GM18909 (cell line): ENCODE measurements at regions not wholly inside any gene's neighbourhood (a gene's known extent, or its start where the extent isn't known, plus 50 kb on each side); places are given as distances from the start of the nearest gene placed in this dataset.

Experiments
- ATAC-seq: cut with Tn5 transposase; IDR thresholded peaks from one replicate; pipeline ENCODE4 v1.9.1; 2021; ENCODE audit warnings: mild to moderate bottlenecking; ENCODE audit not compliant: unreplicated experiment, poor library complexity

DNA sequence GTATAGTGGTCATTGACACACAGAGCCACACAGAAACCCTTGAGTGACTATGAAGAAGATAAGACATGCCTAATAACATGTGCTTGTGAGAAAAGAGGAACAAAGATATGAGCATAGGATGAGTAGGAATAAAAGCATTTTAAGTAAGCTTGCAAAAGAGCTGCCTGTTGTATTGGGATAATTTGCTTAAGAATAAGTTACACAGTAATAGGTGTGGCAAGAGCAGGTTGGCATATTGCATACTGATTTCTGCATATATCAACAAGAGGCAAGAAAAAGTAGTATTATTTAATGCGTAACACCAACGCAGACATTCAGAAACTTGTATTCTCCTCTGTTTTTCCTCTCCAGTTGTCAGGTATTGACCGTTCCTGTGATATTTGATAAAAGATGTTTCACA, 111.5 kb upstream of the UGT8 start:
- ATAC-seq = no peak

DNA sequence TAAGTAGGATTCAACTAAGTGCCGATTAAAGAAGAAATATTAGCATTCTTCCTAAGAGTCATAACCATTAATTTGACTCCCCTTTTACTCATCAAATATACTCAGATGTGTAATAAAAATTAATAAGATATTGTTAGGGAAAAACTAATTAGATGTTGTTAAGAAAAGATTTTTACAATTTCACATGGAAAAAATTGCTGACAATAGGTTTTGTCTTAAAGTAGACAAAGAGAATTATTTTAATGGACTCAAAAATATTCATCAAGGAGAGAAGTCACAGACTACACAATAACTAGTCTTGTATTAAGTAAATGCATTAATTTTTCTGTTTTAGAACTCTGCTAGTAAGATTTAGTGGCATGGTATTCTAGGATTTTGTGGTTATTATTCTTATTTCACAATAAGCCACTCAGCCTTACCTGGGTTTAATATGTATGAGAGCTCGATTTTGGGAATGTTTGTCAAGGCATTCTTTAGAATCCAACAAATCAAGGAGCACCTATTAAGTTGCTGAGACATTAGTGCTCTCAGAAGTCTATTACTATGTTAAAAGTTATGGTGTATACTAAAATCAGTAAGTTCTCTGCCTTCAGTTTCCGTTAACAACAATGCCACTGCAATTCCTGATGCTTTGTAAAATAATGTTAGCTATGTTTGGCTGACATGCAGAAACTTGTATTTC, 110.2 kb upstream of the UGT8 start:
- ATAC-seq = no peak

DNA sequence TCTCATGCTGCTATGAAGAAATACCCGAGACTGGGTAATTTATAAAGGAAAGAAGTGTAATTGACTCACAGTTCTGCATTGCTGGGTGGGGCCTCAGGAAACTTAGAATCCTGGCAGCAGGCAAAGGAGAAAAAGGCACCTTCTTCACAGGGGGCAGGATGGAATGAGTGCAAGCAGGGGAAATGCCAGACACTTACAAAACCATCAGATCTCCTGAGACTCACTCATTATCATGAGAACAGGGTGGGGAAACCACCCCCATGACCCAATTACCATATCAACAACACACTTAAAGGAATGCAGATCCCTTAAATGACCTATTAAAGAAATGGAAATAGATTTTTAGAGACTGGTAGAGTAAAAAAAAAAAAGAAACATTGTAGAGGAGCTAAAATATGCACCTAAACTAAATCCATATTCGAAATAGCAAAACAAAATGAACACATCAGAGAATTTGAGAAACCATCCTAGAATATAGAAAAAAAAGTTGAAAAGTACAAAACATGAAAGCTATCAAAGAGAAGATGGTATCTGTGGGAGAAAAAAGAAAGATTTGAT, 104.3 kb upstream of the UGT8 start:
- no peak for ATAC-seq

DNA sequence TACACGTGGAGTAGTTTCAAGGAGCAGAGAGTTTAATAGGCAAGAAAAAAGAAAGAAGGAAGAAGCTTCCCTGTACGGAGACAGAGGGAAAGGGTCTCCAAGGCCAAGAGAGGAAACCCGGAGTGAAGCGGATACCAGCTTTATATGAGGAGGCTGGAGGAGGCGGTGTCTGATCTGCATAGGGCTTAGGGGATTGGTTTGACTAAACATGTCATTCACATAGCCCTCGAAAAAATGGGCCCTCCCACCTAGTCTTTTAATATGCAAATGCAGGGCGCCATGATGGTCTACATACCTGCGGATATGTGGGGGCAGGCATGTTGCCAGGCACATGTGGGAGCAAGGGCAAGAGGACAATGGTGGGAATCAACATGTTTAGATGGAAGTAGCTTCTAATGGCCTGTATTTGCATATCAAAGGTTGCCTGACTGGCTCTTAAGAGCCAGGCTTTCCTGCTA, 103.1 kb upstream of the UGT8 start:
- no peak for ATAC-seq

DNA sequence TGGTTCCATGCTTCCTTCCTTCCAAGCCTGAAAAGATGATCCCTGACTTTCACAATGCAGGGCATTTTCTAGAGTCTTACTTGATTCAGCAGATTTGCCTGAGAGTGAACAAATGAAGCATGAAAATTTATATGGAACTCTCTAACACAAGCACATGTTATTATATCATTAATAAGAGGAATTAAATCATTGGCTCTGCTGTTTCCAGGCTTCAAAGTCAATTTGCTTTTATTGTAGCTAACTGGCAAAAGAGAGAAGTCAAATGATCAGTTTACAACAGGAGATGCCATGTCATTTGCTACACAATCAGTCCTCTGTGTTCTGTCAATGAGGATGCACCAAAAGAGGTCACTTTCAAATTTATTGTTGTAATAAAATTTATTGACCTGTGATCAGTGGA, 101.5 kb upstream of the UGT8 start:
- ATAC-seq = no peak

DNA sequence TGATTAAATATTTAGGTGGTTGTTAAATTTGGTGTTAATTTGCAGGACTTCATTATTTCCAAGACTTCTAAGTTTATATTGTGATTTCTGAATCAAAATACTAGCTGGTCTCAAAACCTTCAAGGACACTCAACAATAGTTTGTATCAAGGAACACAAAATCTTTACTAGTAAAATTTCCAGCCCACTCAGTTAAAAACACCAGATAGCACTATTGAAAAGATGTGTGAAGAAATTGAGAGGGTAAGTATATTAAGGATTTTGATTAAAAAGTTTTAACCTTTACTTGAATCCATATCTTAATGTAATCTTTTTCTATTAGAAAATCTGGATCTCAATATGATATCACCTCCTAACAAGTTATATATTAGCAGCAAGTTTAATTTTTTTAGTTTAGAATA, 89.3 kb upstream of the UGT8 start:
- no peak for ATAC-seq

DNA sequence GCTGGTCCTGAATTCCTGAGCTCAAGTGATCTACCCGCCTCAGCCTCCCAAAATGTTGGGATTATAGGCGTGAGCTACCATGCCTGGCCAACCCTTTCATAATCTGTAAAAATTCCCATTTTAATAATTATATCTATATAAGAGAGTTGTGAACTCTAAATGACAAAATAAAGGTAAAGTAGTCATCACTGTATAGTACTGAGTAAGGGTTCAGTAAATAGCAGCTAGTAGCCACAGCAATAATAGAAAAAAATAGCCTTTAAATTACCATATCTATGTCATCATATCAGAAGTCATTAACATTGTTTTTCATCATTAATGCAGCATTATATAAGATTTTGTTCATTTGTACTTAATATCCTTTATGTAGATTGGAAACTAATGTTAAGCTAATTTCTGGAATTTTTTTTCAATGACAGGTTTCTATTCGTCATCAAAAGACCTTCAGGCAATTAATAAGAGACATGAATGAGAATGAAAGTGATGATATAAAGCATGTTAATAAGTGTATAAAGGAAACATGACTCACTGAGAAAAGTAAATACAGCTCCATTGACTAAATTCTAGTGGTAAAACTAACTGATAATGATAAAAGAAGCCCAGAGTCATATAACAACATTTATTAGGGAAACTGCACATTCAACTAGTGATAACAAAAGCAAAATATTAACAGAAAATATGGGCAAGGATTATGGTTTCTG, 85.9 kb upstream of the UGT8 start:
- no peak for ATAC-seq

DNA sequence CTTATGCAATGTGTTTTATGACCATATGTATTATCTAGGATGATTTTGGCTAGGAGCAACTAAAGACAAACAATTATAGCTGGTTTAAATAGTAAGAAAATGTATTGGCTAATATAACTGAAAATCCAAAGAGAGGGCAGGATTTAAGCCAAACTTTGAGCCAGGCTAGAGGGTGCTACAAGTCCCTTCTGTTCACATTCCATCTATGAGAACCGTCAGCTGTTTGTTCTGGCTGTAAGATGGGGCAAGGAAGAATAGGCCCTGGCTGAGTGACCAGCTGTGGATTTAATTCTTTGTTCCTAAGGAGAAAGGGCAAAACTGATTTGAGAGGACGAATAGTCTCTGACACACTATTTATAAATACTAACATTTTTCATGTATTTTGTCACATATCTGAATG, 79.2 kb upstream of the UGT8 start:
- no peak for ATAC-seq

DNA sequence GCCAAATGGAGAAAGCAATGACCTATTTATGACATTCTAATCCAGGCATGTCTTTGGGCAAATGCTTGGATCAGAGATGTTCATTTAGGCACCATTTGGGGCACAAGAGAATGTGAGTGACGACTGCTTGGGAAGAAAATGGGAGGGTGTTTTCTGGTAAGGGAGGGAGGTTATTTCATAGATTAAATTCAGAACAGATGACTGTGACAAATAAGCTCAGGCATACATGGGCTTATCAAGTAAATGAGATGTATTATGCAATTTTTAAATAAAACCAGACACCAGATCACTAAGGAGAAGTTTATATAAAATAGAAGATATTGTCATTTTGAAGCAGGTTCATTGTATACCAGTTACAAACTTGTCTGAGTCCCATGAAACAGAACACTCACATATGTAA, 71.4 kb upstream of the UGT8 start:
- ATAC-seq = no peak

DNA sequence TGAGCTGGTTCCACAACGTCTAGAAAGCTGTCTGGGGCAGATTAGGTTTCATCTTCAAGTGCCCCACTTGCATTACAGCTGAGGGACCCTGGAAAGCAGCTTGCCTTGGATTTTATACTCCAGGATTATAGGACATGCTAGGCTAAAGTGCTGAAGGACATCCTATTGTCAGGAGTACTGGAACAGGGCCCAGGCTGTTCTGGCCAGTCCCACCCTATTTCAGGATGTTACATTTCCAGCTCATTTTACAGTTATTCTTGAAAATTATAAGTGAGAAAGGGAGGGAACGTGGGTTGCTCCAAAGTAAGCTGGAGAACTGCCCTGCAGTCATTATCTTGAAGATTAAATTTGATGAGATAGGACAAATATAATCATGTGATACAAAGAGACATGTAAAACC, 71.0 kb upstream of the UGT8 start:
- no peak for ATAC-seq

DNA sequence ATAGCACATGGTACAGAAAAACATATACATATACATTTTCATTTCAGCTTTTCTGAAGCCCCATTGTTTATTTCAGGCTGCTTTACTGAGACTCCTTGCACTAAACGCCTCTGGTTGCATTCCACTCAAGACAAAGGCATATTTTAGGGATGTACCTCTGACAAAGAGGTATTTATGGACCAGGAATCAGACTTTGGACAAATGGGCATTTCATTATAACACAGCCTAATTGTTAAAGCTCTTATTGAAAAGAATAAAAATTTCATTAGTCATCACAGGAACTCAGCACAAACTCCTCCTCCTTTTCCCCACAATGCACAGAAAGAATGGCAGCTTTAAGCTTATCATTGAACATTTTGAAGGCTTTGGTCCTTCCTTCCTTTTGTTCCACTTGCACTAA, 62.9 kb upstream of the UGT8 start:
- no peak for ATAC-seq

DNA sequence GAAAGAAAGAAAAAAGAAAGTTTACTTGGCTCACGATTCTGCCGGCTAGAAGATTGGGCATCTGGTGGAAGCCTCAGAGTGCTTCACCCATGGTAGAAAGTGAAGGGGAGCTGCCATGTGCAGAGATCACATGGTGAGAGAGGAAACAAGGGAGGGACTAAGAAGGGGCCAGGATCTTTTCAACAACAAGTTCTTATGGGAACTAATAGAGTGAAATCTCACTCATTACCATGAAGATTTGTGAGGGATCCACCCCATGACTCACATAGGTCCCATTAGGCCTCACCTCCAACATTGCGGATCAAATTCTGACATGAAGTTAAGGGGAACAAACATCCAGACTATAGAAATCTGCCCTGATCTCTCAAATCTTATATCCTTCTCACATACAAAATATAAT, 61.3 kb upstream of the UGT8 start:
- ATAC-seq = no peak

DNA sequence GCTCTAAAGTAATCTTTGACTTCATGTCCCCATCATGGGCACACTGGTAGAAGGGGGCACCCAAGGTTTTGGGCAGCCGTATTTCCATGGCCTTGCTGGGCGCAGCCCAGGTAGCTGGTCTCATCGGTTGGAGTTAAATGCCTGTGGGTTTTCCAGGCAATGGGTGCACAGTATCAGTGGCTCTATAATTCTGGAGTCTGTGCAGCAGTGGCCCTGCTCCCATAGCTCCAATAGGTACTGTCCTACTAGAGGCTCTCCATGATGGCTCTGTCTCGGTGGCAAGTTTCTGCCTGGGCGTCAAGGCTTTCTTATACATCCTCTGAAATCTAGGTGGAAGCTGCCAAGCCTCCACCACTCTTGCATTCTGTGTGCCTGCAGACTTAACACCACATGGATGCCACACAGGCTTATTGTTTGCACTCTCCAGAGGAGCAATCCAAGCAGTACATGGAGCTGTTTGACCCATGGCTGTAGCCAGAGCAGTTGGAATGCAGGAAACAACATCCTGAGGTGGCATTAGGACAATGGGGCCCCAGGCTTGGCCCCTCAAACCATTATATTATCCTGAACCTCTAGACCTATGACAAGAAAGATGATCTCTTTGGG, 60.5 kb upstream of the UGT8 start:
- ATAC-seq = no peak

DNA sequence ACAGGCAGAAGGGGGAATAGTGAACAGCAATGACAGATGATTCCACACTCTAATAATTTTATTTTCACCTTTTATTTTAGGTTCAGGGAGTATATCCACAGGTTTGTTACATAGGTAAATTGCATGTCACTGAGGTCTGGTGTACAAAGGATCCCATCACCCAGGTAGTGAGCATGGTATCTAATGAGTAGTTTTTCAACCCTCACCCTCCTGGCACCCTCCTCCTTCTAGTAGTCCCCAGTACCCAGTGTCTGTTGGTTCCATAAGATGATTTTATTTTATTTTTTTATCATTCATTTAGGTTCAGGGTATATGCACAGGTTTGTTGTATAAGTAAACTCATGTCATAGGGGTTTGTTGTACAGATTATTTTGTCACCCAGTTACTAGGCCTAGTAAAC, 58.6 kb upstream of the UGT8 start:
- ATAC-seq = no peak

DNA sequence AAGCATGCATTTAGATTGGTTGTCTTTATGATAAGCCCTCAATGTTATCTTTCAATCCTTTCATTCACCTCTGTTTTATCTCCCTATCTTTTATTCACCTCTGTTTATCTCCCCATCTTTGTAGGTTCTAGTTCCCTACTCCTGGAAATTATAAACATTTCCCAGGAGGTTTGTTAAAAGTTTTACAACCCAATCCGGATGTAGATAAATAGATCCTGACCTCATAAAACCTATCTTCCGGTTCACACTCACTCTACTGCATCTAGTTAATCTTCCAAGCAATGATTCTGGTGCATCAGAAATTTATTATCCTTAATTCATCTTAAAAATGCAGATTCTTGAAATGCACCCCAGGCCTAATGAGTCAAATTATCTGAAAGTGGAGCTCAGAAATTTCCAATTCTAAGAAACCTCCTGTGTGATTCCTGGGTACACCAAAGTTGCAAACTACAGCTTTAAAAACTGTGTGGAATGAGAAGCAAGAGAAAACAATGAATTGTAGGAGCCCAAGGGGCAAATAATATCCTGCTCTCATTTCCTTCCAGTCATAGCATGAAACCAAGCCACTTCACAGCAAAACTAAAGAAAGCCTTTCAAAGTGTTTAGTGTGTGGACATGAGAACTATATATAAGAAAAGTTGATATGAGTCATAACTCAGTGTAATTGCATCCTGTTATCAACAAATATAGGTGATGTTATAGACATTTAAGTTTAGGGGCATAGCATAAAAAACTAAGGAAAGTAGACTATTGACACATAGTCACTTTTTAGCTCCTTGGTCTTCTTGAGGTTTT, 51.1 kb upstream of the UGT8 start:
- no peak for ATAC-seq
